ENCODE measurements at regions not wholly inside any gene's neighbourhood (a gene's known extent, or its start where the extent isn't known, plus 50 kb on each side); places are given as distances from the start of the nearest gene placed in this dataset.

DNA sequence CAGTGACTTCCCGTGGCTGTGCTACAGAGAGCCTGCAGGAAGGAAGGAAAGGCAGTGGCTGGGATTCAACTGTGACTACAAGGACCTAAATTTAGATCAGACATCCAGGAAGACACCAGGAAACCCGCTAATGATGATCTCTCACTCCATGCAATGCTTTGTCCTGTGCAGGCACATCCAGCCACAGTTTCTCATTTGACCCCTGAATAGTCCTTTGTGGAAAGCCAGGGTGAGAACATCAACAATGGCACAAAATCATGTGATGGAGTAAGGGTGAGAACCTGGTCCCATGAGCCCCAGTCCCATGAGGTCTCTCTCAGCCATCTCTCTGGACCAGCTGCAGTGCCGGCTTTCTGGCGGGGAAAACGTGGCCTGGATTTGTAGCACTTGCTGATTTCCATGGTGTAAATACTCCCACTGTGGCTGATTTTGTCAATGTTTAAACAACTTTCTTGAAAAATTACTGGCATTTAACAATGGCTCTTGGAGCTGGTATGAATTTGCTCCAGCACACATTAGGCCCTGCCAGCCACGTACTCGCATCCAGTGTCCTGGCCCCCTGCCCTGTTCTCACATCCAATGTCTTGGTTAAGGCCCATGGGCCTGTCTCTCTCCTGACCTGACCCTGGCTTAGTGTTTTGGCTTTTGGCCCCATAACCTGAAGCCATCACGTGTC is 159.0 kb upstream of the HAAO start:
- peaks cover 34% of the 10 kb centered on the region for H3K4me1 ChIP-seq (ENCODE audit: control insufficient read depth, insufficient read depth, low read length)
- H3K9ac ChIP-seq (ENCODE audit: low read depth, low read length): peak overlapping the region; percentile 13
- no peak overlapping the region for H3K4me3 ChIP-seq (ENCODE audit: low read length)
- no peaks in the 10 kb centered on the region for H3K36me3 ChIP-seq (ENCODE audit: insufficient read depth, low read length)
- no peaks in the 10 kb centered on the region for H3K9me3 ChIP-seq (replicated peaks; ENCODE audit: low read length)
- no peaks in the 10 kb centered on the region for H3K27me3 ChIP-seq (ENCODE audit: control insufficient read depth, insufficient read depth, low read length)
- no peak overlapping the region for H3K4me2 ChIP-seq (ENCODE audit: low read length)

DNA sequence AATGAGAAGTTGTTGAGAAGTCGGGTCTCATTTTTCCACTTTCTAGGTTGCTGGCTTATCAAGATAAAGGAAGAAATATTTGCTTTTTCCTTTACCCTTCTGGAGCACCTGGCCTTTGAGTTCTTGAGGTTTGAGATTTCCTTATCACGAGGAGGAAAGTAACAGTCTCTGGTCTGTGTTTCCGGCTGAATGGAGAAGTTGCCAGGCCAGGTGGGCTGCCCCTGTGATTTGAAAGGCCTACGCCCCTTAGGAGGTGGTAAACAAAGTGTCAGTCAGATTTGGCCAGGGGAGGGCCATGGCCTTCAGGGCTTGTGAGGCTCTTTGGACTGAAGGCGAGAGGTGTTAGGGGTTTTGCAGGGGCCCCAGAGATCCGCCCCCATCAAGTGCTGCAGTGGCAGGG is 156.7 kb upstream of the HAAO start:
- Histone ChIP-seq H3K4me1 (ENCODE audit: control insufficient read depth, insufficient read depth, low read length) (peaks cover 25% of the 10 kb centered on the region), H3K9me3 (replicated peaks; ENCODE audit: low read length) (no peaks in the 10 kb centered on the region), H3K4me2 (ENCODE audit: low read length) (no peak overlapping the region), H3K4me3 (ENCODE audit: low read length) (no peak overlapping the region), H3K36me3 (ENCODE audit: insufficient read depth, low read length) (no peaks in the 10 kb centered on the region), H3K27me3 (ENCODE audit: control insufficient read depth, insufficient read depth, low read length) (no peaks in the 10 kb centered on the region), H3K9ac (ENCODE audit: low read depth, low read length) (no peak overlapping the region)

DNA sequence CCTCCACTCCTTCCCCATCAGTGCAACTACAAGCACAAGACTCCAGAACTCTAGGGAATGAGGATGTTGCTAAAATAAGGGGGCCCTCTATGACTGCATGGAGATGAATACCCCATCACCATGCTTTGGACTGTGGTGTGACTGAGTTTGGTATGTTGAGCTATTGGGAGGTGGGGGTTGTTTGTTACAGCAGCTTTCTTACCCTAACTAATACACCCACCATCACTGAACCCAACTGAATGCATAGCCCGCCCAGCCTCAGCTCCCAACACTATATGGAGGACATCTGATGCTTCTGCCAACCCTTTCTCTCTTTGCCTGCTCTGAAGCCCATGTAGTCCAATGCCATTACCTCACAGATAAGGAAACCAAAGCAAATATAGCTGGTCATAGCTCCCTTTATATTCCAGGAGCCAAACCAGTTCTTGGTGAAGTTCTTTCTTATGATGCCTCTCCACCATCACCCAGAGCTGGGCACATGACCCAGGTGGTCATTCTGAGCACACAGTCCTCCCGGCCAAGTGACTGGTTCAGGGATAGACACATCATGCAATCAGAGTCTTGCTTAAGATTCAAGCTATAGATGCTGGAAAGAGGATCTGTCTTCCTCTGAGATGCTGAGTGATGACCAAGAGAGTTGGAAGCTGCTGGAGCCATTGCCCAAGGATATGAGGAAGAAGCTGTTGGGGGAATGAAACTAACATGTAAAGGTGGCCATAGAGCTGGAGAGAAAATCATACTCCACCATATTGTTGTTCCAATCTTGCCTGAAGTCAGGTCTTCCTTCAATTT is 155.6 kb upstream of the HAAO start:
- peaks cover 22% of the 10 kb centered on the region for H3K4me1 ChIP-seq (ENCODE audit: control insufficient read depth, insufficient read depth, low read length)
- H3K4me2 ChIP-seq (ENCODE audit: low read length): no peak overlapping the region
- H3K27me3 ChIP-seq (ENCODE audit: control insufficient read depth, insufficient read depth, low read length): no peaks in the 10 kb centered on the region
- no peak overlapping the region for H3K9ac ChIP-seq (ENCODE audit: low read depth, low read length)
- H3K9me3 ChIP-seq (replicated peaks; ENCODE audit: low read length): no peaks in the 10 kb centered on the region
- no peaks in the 10 kb centered on the region for H3K36me3 ChIP-seq (ENCODE audit: insufficient read depth, low read length)
- no peak overlapping the region for H3K4me3 ChIP-seq (ENCODE audit: low read length)

DNA sequence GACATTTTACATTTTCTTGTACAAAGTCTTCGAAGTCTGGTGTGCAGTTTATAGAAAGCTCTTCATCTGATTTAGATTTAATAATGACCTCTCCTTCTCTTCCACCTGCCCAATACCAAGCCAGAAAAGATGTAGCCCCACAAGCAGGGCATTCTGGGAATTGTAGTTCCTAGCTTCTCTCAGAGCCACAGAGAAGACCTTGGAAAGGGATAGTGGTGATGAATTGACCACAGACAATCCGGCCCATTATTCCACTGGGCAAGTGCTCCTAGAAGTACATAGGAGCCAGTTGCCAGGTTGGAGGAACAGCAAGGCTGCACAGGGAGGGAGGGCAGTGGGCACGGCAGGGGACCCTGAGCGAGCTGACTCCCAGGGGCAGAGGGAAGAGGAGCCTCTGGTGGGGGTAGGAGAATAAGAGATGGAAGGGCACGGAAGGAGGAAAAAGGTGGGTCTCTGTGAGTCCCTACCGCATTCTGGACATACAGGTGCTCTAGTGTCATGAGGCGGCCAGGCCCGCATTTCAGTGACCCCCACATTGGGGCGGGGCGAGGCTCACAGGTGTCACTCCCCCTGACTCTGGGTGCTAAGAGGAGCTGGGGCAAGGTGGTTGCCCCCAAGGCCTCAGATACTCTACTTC is 152.5 kb upstream of the HAAO start:
- peaks cover 3% of the 10 kb centered on the region for H3K4me1 ChIP-seq (ENCODE audit: control insufficient read depth, insufficient read depth, low read length)
- no peaks in the 10 kb centered on the region for H3K27me3 ChIP-seq (ENCODE audit: control insufficient read depth, insufficient read depth, low read length)

DNA sequence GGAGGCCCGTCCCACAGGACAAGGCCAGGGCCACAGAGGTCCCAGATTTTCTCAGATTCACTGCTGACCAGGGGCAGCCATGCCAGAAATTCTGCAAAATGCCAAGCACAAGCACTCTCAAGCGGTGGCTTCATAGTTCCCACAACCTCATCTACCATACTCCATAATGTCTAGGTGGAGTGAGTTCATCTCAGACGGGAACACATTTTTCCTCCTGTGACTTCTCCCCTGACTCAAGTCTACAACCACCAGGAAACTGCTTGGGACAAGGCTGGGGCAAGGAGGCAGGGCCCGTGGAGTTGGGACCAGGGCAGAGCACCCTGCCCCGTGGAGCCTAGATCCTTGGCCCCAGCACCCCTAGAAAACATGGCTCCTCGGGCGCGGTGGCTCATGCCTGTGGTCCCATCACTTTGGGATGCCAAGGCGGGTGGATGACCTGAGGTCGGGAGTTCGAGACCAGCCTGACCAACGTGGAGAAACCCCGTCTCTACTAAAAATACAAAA is 150.7 kb upstream of the HAAO start:
- Histone ChIP-seq H3K4me3 (ENCODE audit: low read length) (no peak overlapping the region), H3K4me2 (ENCODE audit: low read length) (no peak overlapping the region), H3K9me3 (replicated peaks; ENCODE audit: low read length) (no peaks in the 10 kb centered on the region), H3K27me3 (ENCODE audit: control insufficient read depth, insufficient read depth, low read length) (no peaks in the 10 kb centered on the region), H3K9ac (ENCODE audit: low read depth, low read length) (no peak overlapping the region), H3K4me1 (ENCODE audit: control insufficient read depth, insufficient read depth, low read length) (peaks cover 3% of the 10 kb centered on the region), H3K36me3 (ENCODE audit: insufficient read depth, low read length) (no peaks in the 10 kb centered on the region)

More for the DNA sequence above, 152.5 kb upstream of the HAAO start:
- Histone ChIP-seq H3K4me3 (ENCODE audit: low read length) (no peak overlapping the region), H3K36me3 (ENCODE audit: insufficient read depth, low read length) (no peaks in the 10 kb centered on the region), H3K9ac (ENCODE audit: low read depth, low read length) (no peak overlapping the region), H3K9me3 (replicated peaks; ENCODE audit: low read length) (no peaks in the 10 kb centered on the region), H3K4me2 (ENCODE audit: low read length) (no peak overlapping the region)

DNA sequence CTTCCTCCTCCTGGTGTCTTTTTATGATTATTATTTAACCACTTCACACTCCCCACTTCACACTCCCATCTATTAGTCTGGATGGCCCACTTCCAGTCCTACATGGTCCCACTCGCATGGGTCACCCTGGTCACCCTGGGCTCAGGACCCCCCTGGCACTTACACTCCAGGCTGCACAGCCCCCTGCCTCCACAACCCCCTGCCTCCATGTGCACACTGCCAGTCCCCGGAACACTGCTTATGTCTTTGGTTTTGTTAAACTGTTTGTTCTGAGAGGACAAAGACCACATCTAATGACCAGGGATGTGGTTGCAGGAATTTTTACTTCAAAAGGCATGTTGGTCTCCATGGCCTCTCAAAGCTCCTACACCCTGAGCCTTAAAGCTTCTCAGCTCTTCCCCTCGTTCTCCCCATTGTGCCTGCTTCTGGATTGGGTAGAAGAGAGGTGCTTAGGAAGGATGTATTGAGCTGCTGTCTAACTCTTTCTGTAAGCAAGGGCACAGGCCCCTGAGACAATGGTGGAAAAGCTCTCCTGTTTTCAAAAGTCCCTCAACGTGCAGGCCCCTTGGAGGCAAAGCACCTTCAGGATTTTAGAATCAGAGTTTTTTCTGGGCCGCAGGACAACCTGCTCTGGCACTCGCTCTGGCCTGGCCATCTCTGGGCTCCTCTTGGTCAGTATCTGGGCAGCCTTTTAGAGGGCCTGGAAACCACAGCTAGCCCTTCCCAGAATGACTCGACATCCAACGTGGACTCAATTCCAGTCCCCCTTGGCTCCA is 150.0 kb upstream of the HAAO start:
- Histone ChIP-seq H3K4me2 (ENCODE audit: low read length) (no peak overlapping the region), H3K4me1 (ENCODE audit: control insufficient read depth, insufficient read depth, low read length) (peaks cover 3% of the 10 kb centered on the region), H3K27me3 (ENCODE audit: control insufficient read depth, insufficient read depth, low read length) (no peaks in the 10 kb centered on the region), H3K9me3 (replicated peaks; ENCODE audit: low read length) (no peaks in the 10 kb centered on the region), H3K9ac (ENCODE audit: low read depth, low read length) (no peak overlapping the region), H3K4me3 (ENCODE audit: low read length) (no peak overlapping the region), H3K36me3 (ENCODE audit: insufficient read depth, low read length) (no peaks in the 10 kb centered on the region)

DNA sequence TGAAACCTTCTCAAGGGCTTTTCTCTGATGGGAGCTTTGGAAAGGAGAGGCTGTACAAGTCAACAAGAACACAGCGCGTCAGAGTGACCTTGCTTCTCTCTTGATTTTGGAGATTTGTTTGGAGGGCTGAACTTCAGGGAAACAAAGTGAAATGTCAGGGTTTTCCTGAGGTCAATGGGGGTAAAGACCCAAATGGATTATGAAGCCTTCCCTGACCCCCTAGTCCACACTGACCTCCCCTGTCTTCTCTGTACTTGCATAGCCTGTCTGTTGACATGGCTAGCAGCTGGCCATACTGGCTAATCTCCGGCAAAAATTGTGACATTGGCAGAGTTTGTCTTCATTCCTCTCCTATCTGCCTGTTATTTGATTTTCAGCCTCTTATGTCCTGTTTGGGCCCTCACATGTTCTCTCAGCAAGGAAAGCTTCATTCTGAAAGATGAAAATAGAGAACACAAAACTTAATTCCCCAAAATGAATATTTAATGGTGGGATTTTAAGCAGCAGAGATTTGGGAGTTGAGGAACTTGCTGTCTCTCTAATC is 149.3 kb upstream of the HAAO start:
- H3K4me1 ChIP-seq (ENCODE audit: control insufficient read depth, insufficient read depth, low read length): no peaks in the 10 kb centered on the region
- H3K9me3 ChIP-seq (replicated peaks; ENCODE audit: low read length): no peaks in the 10 kb centered on the region

DNA sequence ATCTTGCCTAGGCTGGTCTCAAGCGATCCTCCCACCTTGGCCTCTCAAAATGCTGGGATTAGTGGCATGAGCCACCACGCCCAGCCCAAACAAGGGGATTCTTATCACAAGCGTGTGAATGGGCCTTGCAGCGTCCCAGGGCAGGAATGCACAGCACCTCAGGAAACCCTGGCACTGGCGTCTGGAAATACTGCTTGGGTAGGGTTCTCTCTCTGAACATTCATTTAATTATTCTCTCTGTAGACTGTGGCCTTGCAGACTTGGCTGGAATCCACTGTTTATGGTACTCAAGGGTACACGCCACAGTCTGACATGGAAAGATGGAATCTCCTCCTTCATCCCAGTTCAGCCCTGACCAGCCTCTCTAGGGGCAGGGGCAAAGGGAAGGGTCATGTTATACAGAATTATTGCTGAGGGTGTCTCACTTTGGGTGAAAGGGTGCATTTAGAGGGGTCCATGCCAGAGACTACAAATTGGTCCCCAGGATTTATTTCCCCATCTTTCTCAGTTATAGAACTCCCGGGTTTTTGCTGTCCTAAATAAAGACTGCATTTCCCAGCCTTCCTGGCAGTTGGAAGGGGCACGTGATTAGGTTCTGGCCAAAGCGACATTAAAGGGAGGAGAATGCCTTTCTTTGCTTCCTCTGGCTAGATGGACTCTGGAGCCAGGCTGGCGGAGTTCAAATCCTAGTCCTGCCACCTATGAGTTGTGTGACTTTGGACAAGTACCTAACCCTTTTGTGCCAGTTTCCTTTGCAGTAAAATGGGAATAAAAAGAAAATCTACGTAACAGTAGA is 147.2 kb upstream of the HAAO start:
- Histone ChIP-seq H3K36me3 (ENCODE audit: insufficient read depth, low read length) (no peaks in the 10 kb centered on the region), H3K9me3 (replicated peaks; ENCODE audit: low read length) (no peaks in the 10 kb centered on the region), H3K4me1 (ENCODE audit: control insufficient read depth, insufficient read depth, low read length) (no peaks in the 10 kb centered on the region), H3K4me3 (ENCODE audit: low read length) (no peak overlapping the region), H3K4me2 (ENCODE audit: low read length) (no peak overlapping the region), H3K9ac (ENCODE audit: low read depth, low read length) (no peak overlapping the region), H3K27me3 (ENCODE audit: control insufficient read depth, insufficient read depth, low read length) (no peaks in the 10 kb centered on the region)

More for the DNA sequence above, 149.3 kb upstream of the HAAO start:
- Histone ChIP-seq H3K36me3 (ENCODE audit: insufficient read depth, low read length) (no peaks in the 10 kb centered on the region), H3K4me2 (ENCODE audit: low read length) (no peak overlapping the region), H3K4me3 (ENCODE audit: low read length) (no peak overlapping the region), H3K27me3 (ENCODE audit: control insufficient read depth, insufficient read depth, low read length) (no peaks in the 10 kb centered on the region), H3K9ac (ENCODE audit: low read depth, low read length) (no peak overlapping the region)

DNA sequence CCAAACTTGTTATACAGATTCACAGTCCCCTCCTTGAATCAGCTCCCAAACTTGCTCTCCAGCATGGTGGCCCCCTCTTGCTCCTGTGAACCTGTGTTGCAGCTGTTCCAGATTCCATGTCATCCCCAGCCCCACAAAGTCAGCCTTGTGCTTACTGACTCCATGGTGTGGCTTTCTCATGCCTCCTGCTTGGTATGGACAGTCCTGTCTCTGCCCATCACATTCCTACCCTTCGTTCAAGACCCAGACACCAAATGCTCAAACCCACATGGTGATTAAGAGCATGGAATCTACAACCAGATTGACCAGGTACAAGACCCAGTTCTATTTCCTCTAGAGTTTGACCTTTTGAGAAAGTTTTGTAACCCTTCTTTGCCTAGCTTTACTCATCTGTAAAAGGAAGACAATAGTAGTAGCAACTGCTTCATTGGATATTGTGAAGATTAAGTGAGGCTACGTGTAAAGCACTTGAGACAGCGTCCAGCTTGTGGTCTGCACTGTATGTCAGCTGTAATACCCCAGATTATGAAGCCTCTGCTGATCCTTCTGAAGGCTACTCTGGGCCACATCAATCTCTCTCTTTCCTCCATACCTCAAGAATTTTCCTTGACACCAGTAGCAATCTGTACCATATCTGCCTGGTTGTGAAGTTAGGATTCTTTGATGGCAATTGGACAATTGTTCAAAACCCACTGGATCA is 146.4 kb upstream of the HAAO start:
- Histone ChIP-seq H3K4me3 (ENCODE audit: low read length) (no peak overlapping the region), H3K27me3 (ENCODE audit: control insufficient read depth, insufficient read depth, low read length) (no peaks in the 10 kb centered on the region), H3K36me3 (ENCODE audit: insufficient read depth, low read length) (no peaks in the 10 kb centered on the region), H3K4me1 (ENCODE audit: control insufficient read depth, insufficient read depth, low read length) (no peaks in the 10 kb centered on the region), H3K9me3 (replicated peaks; ENCODE audit: low read length) (no peaks in the 10 kb centered on the region), H3K4me2 (ENCODE audit: low read length) (no peak overlapping the region), H3K9ac (ENCODE audit: low read depth, low read length) (no peak overlapping the region)
